ENCODE measurements at regions not wholly inside any gene's neighbourhood (a gene's known extent, or its start where the extent isn't known, plus 50 kb on each side); places are given as distances from the start of the nearest gene placed in this dataset.

DNA sequence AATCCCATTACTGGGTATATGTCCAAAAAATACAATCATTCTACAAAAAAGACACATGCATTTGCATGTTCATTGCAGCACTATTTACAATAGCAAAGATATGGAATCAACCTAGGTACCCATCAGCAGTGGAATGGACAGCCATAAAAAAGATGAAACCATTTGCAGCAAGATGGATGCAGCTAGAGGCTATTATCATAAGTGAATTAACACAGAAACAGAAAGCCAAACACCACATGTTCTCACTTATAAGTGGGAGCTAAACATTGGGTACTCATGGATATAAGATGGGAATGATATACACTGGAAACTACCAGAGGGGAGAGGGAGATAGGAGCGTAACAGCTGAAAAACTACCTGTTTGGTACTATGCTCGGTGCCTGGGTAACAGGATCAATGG is 154.0 kb downstream of the TMEM26 start:
- TF ChIP-seq, protein P1, sequence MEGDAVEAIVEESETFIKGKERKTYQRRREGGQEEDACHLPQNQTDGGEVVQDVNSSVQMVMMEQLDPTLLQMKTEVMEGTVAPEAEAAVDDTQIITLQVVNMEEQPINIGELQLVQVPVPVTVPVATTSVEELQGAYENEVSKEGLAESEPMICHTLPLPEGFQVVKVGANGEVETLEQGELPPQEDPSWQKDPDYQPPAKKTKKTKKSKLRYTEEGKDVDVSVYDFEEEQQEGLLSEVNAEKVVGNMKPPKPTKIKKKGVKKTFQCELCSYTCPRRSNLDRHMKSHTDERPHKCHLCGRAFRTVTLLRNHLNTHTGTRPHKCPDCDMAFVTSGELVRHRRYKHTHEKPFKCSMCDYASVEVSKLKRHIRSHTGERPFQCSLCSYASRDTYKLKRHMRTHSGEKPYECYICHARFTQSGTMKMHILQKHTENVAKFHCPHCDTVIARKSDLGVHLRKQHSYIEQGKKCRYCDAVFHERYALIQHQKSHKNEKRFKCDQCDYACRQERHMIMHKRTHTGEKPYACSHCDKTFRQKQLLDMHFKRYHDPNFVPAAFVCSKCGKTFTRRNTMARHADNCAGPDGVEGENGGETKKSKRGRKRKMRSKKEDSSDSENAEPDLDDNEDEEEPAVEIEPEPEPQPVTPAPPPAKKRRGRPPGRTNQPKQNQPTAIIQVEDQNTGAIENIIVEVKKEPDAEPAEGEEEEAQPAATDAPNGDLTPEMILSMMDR (IDR thresholded peaks at IDR 0.05; ENCODE audit: borderline replicate concordance, extremely low read depth, low read length, poor library complexity, severe bottlenecking) = no peak
- TF ChIP-seq EZH2 (IDR thresholded peaks at IDR 0.05; ENCODE audit: borderline replicate concordance, low read depth, low read length, severe bottlenecking) = no peak
